ENCODE measurements at regions not wholly inside any gene's neighbourhood (a gene's known extent, or its start where the extent isn't known, plus 50 kb on each side); places are given as distances from the start of the nearest gene placed in this dataset.
A peak's percentile ranks its signal among the peaks of the same experiment; 100 is the strongest.

- intact Hi-C loops (cut with DNase I) = no loop called here
- no peaks in the 10 kb centered on the region for H3K36me3 ChIP-seq
- H3K4me1 ChIP-seq = peaks cover 39% of the 10 kb centered on the region
- peak overlapping the region; percentile 87 for H3K27ac ChIP-seq
- H3K9me3 ChIP-seq = no peaks in the 10 kb centered on the region
- no peak overlapping the region for H3K4me3 ChIP-seq
- TF ChIP-seq POLR2AphosphoS5 (IDR thresholded peaks at IDR 0.05; ENCODE audit: insufficient read depth in 1 of 2, low read depth in 1 of 2) (peak in 1 of 2 donors; percentile 39), POLR2A (IDR thresholded peaks at IDR 0.05) (no peak)
- H3K27me3 ChIP-seq = no peaks in the 10 kb centered on the region
- no peak for DNase-seq (ENCODE audit: extremely low spot score in 2 of 2)
These were observed 97.0 kb upstream of the COL5A1 start for GRCh38 chr9:134544388-134545214.

- intact Hi-C loops (cut with DNase I) = no loop called here
These were observed 96.4 kb upstream of the COL5A1 start for GRCh38 chr9:134545215-134545542.

GRCh38 chr9:134545543-134546245 lies 95.9 kb upstream of the COL5A1 start:
- Histone ChIP-seq H3K27ac (peak overlapping the region; percentile 87), H3K9me3 (no peaks in the 10 kb centered on the region), H3K27me3 (no peaks in the 10 kb centered on the region), H3K4me1 (peaks cover 29% of the 10 kb centered on the region), H3K4me3 (peak overlapping the region in 1 of 2 donors; percentile 23), H3K36me3 (no peaks in the 10 kb centered on the region)
- peak; percentile 22 to 67 for TF ChIP-seq POLR2AphosphoS5 (IDR thresholded peaks at IDR 0.05; ENCODE audit: insufficient read depth in 1 of 2, low read depth in 1 of 2)
- TF ChIP-seq POLR2A (IDR thresholded peaks at IDR 0.05) = no peak
- DNase-seq (ENCODE audit: extremely low spot score in 2 of 2) = no peak
- intact Hi-C loops (cut with DNase I) = no loop called here

More at GRCh38 chr9:134545215-134545542, 96.4 kb upstream of the COL5A1 start:
- H3K36me3 ChIP-seq = no peaks in the 10 kb centered on the region
- no peaks in the 10 kb centered on the region for H3K9me3 ChIP-seq
- H3K27me3 ChIP-seq = no peaks in the 10 kb centered on the region
- no peak overlapping the region for H3K4me3 ChIP-seq
- peaks cover 34% of the 10 kb centered on the region for H3K4me1 ChIP-seq
- H3K27ac ChIP-seq = peak overlapping the region; percentile 87
- TF ChIP-seq POLR2A (IDR thresholded peaks at IDR 0.05) = no peak
- no peak for DNase-seq (ENCODE audit: extremely low spot score in 2 of 2)

- H3K36me3 ChIP-seq = no peaks in the 10 kb centered on the region
- H3K27ac ChIP-seq = peak overlapping the region; percentile 87
- DNase-seq (ENCODE audit: extremely low spot score in 2 of 2) = no peak
- H3K27me3 ChIP-seq = no peaks in the 10 kb centered on the region
- TF ChIP-seq CTCF (IDR thresholded peaks at IDR 0.05) = no peak
- TF ChIP-seq POLR2AphosphoS5 (IDR thresholded peaks at IDR 0.05; ENCODE audit: insufficient read depth in 1 of 2, low read depth in 1 of 2) = no peak
- no peak for TF ChIP-seq POLR2A (IDR thresholded peaks at IDR 0.05)
- intact Hi-C loops (cut with DNase I) = no loop called here
- no peaks in the 10 kb centered on the region for H3K9me3 ChIP-seq
- H3K4me3 ChIP-seq = peak overlapping the region in 1 of 2 donors; percentile 23
- peaks cover 33% of the 10 kb centered on the region for H3K4me1 ChIP-seq
These were observed 95.3 kb upstream of the COL5A1 start for GRCh38 chr9:134546246-134546731.

- TF ChIP-seq POLR2A (IDR thresholded peaks at IDR 0.05) (no peak), CTCF (IDR thresholded peaks at IDR 0.05) (no peak), POLR2AphosphoS5 (IDR thresholded peaks at IDR 0.05; ENCODE audit: insufficient read depth in 1 of 2, low read depth in 1 of 2) (no peak)
- Histone ChIP-seq H3K27ac (peak overlapping the region; percentile 87), H3K4me3 (no peak overlapping the region), H3K4me1 (peaks cover 37% of the 10 kb centered on the region), H3K36me3 (no peaks in the 10 kb centered on the region), H3K27me3 (no peaks in the 10 kb centered on the region), H3K9me3 (no peaks in the 10 kb centered on the region)
- DNase-seq (ENCODE audit: extremely low spot score in 2 of 2) = no peak
- intact Hi-C loops (cut with DNase I) = no loop called here
These were observed 94.9 kb upstream of the COL5A1 start for GRCh38 chr9:134546746-134547145.

- H3K36me3 ChIP-seq = no peaks in the 10 kb centered on the region
- TF ChIP-seq POLR2AphosphoS5 (IDR thresholded peaks at IDR 0.05; ENCODE audit: insufficient read depth in 1 of 2, low read depth in 1 of 2) (no peak), POLR2A (IDR thresholded peaks at IDR 0.05) (no peak), CTCF (IDR thresholded peaks at IDR 0.05) (no peak)
- intact Hi-C loops (cut with DNase I) = no loop called here
- no peak for DNase-seq (ENCODE audit: extremely low spot score in 2 of 2)
- H3K27ac ChIP-seq = peak overlapping the region; percentile 87
- no peaks in the 10 kb centered on the region for H3K9me3 ChIP-seq
- no peak overlapping the region for H3K4me3 ChIP-seq
- peaks cover 44% of the 10 kb centered on the region for H3K4me1 ChIP-seq
- no peaks in the 10 kb centered on the region for H3K27me3 ChIP-seq
These were observed 94.2 kb upstream of the COL5A1 start for GRCh38 chr9:134547161-134548100.

Data from vagina (tissue), 2 donors.